ENCODE measurements at regions not wholly inside any gene's neighbourhood (a gene's known extent, or its start where the extent isn't known, plus 50 kb on each side); places are given as distances from the start of the nearest gene placed in this dataset.

GRCh38 chr14:44286201-44286600 is 220.9 kb downstream of the FSCB start:
- Histone ChIP-seq H3K79me2 (ENCODE audit: control insufficient read depth, low read length) (no peaks in the 10 kb centered on the region), H3K27ac (ENCODE audit: low read depth, low read length) (no peak overlapping the region), H3K27me3 (ENCODE audit: control insufficient read depth, low read length) (no peaks in the 10 kb centered on the region), H3K9me2 (replicated peaks; ENCODE audit: control insufficient read depth, low read length) (no peaks in the 10 kb centered on the region), H3K4me2 (ENCODE audit: low read length) (no peak overlapping the region), H3K4me3 (ENCODE audit: low read length) (no peak overlapping the region), H3F3A (ENCODE audit: control insufficient read depth, insufficient read depth) (no peaks in the 10 kb centered on the region), H3K4me1 (ENCODE audit: control insufficient read depth, low read length) (no peaks in the 10 kb centered on the region), H3K9me3 (ENCODE audit: control insufficient read depth, insufficient read depth, low read length) (no peaks in the 10 kb centered on the region), H3K36me3 (ENCODE audit: control insufficient read depth, low read length) (no peaks in the 10 kb centered on the region), H4K20me1 (ENCODE audit: control insufficient read depth, insufficient read depth, low read depth, low read length) (no peaks in the 10 kb centered on the region)
- TF ChIP-seq CTCF (IDR thresholded peaks at IDR 0.05; ENCODE audit: low read depth, low read length, poor library complexity, severe bottlenecking) (no peak), EZH2phosphoT487 (IDR thresholded peaks at IDR 0.05; ENCODE audit: borderline replicate concordance, low read length) (no peak)

GRCh38 chr14:44283836-44284235 is 223.2 kb downstream of the FSCB start:
- H3K4me3 ChIP-seq (ENCODE audit: low read length) = no peak overlapping the region

GRCh38 chr14:44279357-44279756 is 227.7 kb downstream of the FSCB start:
- H3K9me3 ChIP-seq (ENCODE audit: control insufficient read depth, insufficient read depth, low read length) = no peaks in the 10 kb centered on the region
- no peaks in the 10 kb centered on the region for H3K9me2 ChIP-seq (replicated peaks; ENCODE audit: control insufficient read depth, low read length)
- H3K27ac ChIP-seq (ENCODE audit: low read depth, low read length) = no peak overlapping the region
- H4K20me1 ChIP-seq (ENCODE audit: control insufficient read depth, insufficient read depth, low read depth, low read length) = no peaks in the 10 kb centered on the region
- H3K4me2 ChIP-seq (ENCODE audit: low read length) = no peak overlapping the region
- H3K27me3 ChIP-seq (ENCODE audit: control insufficient read depth, low read length) = no peaks in the 10 kb centered on the region
- no peaks in the 10 kb centered on the region for H3K36me3 ChIP-seq (ENCODE audit: control insufficient read depth, low read length)
- no peak overlapping the region for H3K4me3 ChIP-seq (ENCODE audit: low read length)
- no peaks in the 10 kb centered on the region for H3F3A ChIP-seq (ENCODE audit: control insufficient read depth, insufficient read depth)
- H3K79me2 ChIP-seq (ENCODE audit: control insufficient read depth, low read length) = no peaks in the 10 kb centered on the region
- no peak for TF ChIP-seq CTCF (IDR thresholded peaks at IDR 0.05; ENCODE audit: low read depth, low read length, poor library complexity, severe bottlenecking)
- no peak for TF ChIP-seq EZH2phosphoT487 (IDR thresholded peaks at IDR 0.05; ENCODE audit: borderline replicate concordance, low read length)
- no peaks in the 10 kb centered on the region for H3K4me1 ChIP-seq (ENCODE audit: control insufficient read depth, low read length)

More at GRCh38 chr14:44283836-44284235, 223.2 kb downstream of the FSCB start:
- Histone ChIP-seq H3K9me3 (ENCODE audit: control insufficient read depth, insufficient read depth, low read length) (no peaks in the 10 kb centered on the region), H3F3A (ENCODE audit: control insufficient read depth, insufficient read depth) (no peaks in the 10 kb centered on the region), H3K27me3 (ENCODE audit: control insufficient read depth, low read length) (no peaks in the 10 kb centered on the region), H3K4me1 (ENCODE audit: control insufficient read depth, low read length) (no peaks in the 10 kb centered on the region), H3K9me2 (replicated peaks; ENCODE audit: control insufficient read depth, low read length) (no peaks in the 10 kb centered on the region), H3K79me2 (ENCODE audit: control insufficient read depth, low read length) (no peaks in the 10 kb centered on the region), H4K20me1 (ENCODE audit: control insufficient read depth, insufficient read depth, low read depth, low read length) (no peaks in the 10 kb centered on the region), H3K27ac (ENCODE audit: low read depth, low read length) (no peak overlapping the region), H3K36me3 (ENCODE audit: control insufficient read depth, low read length) (no peaks in the 10 kb centered on the region), H3K4me2 (ENCODE audit: low read length) (no peak overlapping the region)
- TF ChIP-seq EZH2phosphoT487 (IDR thresholded peaks at IDR 0.05; ENCODE audit: borderline replicate concordance, low read length) (no peak), CTCF (IDR thresholded peaks at IDR 0.05; ENCODE audit: low read depth, low read length, poor library complexity, severe bottlenecking) (no peak)

GRCh38 chr14:44271637-44272036 is 235.4 kb downstream of the FSCB start:
- Histone ChIP-seq H3K79me2 (ENCODE audit: control insufficient read depth, low read length) (no peaks in the 10 kb centered on the region), H3K27me3 (ENCODE audit: control insufficient read depth, low read length) (no peaks in the 10 kb centered on the region), H3K27ac (ENCODE audit: low read depth, low read length) (no peak overlapping the region), H3K9me2 (replicated peaks; ENCODE audit: control insufficient read depth, low read length) (no peaks in the 10 kb centered on the region), H3K4me3 (ENCODE audit: low read length) (no peak overlapping the region), H4K20me1 (ENCODE audit: control insufficient read depth, insufficient read depth, low read depth, low read length) (no peaks in the 10 kb centered on the region), H3K4me1 (ENCODE audit: control insufficient read depth, low read length) (no peaks in the 10 kb centered on the region), H3K36me3 (ENCODE audit: control insufficient read depth, low read length) (no peaks in the 10 kb centered on the region), H3F3A (ENCODE audit: control insufficient read depth, insufficient read depth) (no peaks in the 10 kb centered on the region), H3K9me3 (ENCODE audit: control insufficient read depth, insufficient read depth, low read length) (no peaks in the 10 kb centered on the region), H3K4me2 (ENCODE audit: low read length) (no peak overlapping the region)
- no peak for TF ChIP-seq EZH2phosphoT487 (IDR thresholded peaks at IDR 0.05; ENCODE audit: borderline replicate concordance, low read length)
- no peak for TF ChIP-seq CTCF (IDR thresholded peaks at IDR 0.05; ENCODE audit: low read depth, low read length, poor library complexity, severe bottlenecking)
